ENCODE measurements at regions not wholly inside any gene's neighbourhood (a gene's known extent, or its start where the extent isn't known, plus 50 kb on each side); places are given as distances from the start of the nearest gene placed in this dataset.

DNA sequence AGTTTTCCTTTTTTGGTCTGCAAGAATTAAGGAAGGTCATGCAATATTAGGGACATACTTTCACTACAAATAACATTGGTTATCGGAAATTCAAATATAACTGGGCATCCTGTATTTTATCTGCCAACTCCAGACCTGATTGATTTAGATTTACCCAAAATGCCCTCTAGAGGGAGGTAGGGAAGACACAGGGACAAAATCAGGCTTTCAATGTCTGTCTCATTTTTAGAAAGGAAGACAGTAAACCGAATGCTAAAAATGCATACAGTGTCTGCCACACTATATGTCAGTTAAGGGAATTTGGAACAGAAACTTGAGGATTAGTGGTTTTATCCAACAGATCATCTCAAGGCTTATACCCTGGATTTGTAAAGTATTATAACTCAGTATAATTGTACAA is 161.7 kb upstream of the SOX9 start:
- Histone ChIP-seq H3K27me3 (ENCODE audit: control insufficient read depth, insufficient read depth, low read length) (no peaks in the 10 kb centered on the region), H3K27ac (ENCODE audit: low read depth, low read length) (no peak overlapping the region), H3K9me3 (ENCODE audit: control insufficient read depth, insufficient read depth, low read length) (no peaks in the 10 kb centered on the region; the same call in 1 of the 2 replicates), H3K4me3 (ENCODE audit: low read depth, low read length) (no peak overlapping the region)
- TF ChIP-seq CTCF (IDR thresholded peaks at IDR 0.05; ENCODE audit: low read depth, low read length) = peak; percentile 58
- DNase-seq (ENCODE audit: low read depth, low spot score) = no peak
- POLR2A ChIA-PET = no interaction called here
- CTCF ChIA-PET = interaction anchor here (1.0 to 1.1 kb wide), 2 partner anchors 412 to 1192 kb away, joined by 3 to 4 read pairs; no protein-coding TSS in a partner anchor

GRCh38 chr17:71963351-71963750 is 157.5 kb upstream of the SOX9 start:
- CTCF ChIA-PET = no interaction called here
- Histone ChIP-seq H3K4me3 (ENCODE audit: low read depth, low read length) (no peak overlapping the region), H3K9me3 (ENCODE audit: control insufficient read depth, insufficient read depth, low read length) (no peaks in the 10 kb centered on the region), H3K27me3 (ENCODE audit: control insufficient read depth, insufficient read depth, low read length) (peaks cover 2% of the 10 kb centered on the region), H3K27ac (ENCODE audit: low read depth, low read length) (no peak overlapping the region)
- no peak for DNase-seq (ENCODE audit: low read depth, low spot score)
- TF ChIP-seq CTCF (IDR thresholded peaks at IDR 0.05; ENCODE audit: low read depth, low read length) = no peak
- POLR2A ChIA-PET = no interaction called here

- ChIA-PET POLR2A (no interaction called here), CTCF (no interaction called here)
- Histone ChIP-seq H3K27ac (ENCODE audit: low read depth, low read length) (no peak overlapping the region), H3K27me3 (ENCODE audit: control insufficient read depth, insufficient read depth, low read length) (peaks cover 2% of the 10 kb centered on the region), H3K9me3 (ENCODE audit: control insufficient read depth, insufficient read depth, low read length) (no peaks in the 10 kb centered on the region), H3K4me3 (ENCODE audit: low read depth, low read length) (no peak overlapping the region)
- no peak for DNase-seq (ENCODE audit: low read depth, low spot score)
- no peak for TF ChIP-seq CTCF (IDR thresholded peaks at IDR 0.05; ENCODE audit: low read depth, low read length)
Measured at GRCh38 chr17:71963791-71964190, 157.0 kb upstream of the SOX9 start.

DNA sequence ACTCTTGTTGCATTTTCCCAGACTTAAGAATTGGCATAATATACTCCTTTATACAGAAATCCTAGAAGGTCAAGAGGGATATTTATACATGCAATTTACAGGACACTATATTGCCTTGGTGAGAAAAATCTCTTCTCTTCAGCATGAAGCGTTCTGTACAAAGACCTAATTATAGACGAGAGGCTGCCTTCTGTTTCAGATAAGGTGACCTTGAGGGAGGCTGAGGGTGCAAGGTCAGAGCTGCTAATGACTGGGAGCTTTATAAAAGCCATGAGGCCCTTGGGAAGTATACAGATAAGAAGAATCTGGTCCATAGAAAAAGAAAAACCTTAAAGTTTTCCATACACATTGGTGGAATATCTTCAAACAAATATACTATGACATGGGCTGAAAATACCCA is 156.3 kb upstream of the SOX9 start:
- Histone ChIP-seq H3K9me3 (ENCODE audit: control insufficient read depth, insufficient read depth, low read length) (no peaks in the 10 kb centered on the region), H3K27ac (ENCODE audit: low read depth, low read length) (no peak overlapping the region), H3K27me3 (ENCODE audit: control insufficient read depth, insufficient read depth, low read length) (peaks cover 2% of the 10 kb centered on the region), H3K4me3 (ENCODE audit: low read depth, low read length) (no peak overlapping the region)
- ChIA-PET CTCF (no interaction called here), POLR2A (no interaction called here)
- TF ChIP-seq CTCF (IDR thresholded peaks at IDR 0.05; ENCODE audit: low read depth, low read length) = no peak
- no peak for DNase-seq (ENCODE audit: low read depth, low spot score)

DNA sequence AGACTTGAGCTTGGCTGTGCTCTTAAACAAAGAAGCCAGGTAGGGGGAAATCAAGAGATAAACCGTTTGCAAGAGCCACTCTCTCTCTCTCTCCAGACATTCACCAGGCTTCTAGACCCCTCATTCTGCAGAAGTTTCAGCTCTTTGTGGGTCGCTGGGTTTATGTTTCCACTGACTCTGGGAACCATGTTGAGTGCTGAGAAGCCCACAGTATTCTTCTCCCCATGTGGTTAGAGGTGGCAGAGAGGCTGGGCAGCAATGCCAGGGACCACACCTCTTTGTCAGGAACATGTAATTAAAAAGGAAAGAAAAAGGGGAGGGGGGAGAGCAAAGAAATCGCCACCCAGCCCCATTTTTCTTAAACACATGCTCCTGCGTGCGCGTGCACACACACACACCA is 154.8 kb upstream of the SOX9 start:
- TF ChIP-seq CTCF (IDR thresholded peaks at IDR 0.05; ENCODE audit: low read depth, low read length) = no peak
- Histone ChIP-seq H3K4me3 (ENCODE audit: low read depth, low read length) (no peak overlapping the region), H3K27me3 (ENCODE audit: control insufficient read depth, insufficient read depth, low read length) (peaks cover 2% of the 10 kb centered on the region), H3K27ac (ENCODE audit: low read depth, low read length) (no peak overlapping the region), H3K9me3 (ENCODE audit: control insufficient read depth, insufficient read depth, low read length) (no peaks in the 10 kb centered on the region)
- no peak for DNase-seq (ENCODE audit: low read depth, low spot score)
- ChIA-PET POLR2A (no interaction called here), CTCF (no interaction called here)

Data from AG04450 (cell line).